Keratinocyte (primary cell): ENCODE measurements at regions not wholly inside any gene's neighbourhood (a gene's known extent, or its start where the extent isn't known, plus 50 kb on each side); places are given as distances from the start of the nearest gene placed in this dataset.

Experiments
- DNase-seq: peaks from one replicate; pipeline ENCODE4 v3.0.0-alpha.2; 2011; ENCODE audit warnings: low read depth, missing footprints, low spot score
- FAIRE-seq: peaks from 2 replicates; lab custom pipeline; 2011; peaks lifted over from hg19 to GRCh38; lab: Jason Lieb, UNC
- H2AFZ ChIP-seq: 2 replicates; pipeline ENCODE4 v1.6.0; 2012; ENCODE audit warnings: low read length, control low read depth, inconsistent platforms; ENCODE audit not compliant: control insufficient read depth
- H3K27ac ChIP-seq: 2 replicates; pipeline ENCODE4 v1.5.1; 2011; ENCODE audit warnings: low read length; ENCODE audit not compliant: control insufficient read depth, insufficient read depth
- H3K27me3 ChIP-seq: 3 replicates; pipeline ENCODE4 v1.6.0; 2011; ENCODE audit warnings: low read length; ENCODE audit not compliant: control insufficient read depth, insufficient read depth; ENCODE audit errors: extremely low read depth
- H3K36me3 ChIP-seq, 2 experiments: 2 replicates in 1 of 2; 3 replicates in 1 of 2; pipeline ENCODE4 v1.5.1; 2011; ENCODE audit warnings: low read length in 2 of 2, mild to moderate bottlenecking in 1 of 2; ENCODE audit not compliant: control insufficient read depth in 2 of 2, insufficient read depth in 2 of 2; ENCODE audit errors: extremely low read depth in 1 of 2
- H3K4me1 ChIP-seq: 3 replicates; pipeline ENCODE4 v1.5.1; 2011; ENCODE audit warnings: low read length; ENCODE audit not compliant: control insufficient read depth, insufficient read depth; ENCODE audit errors: extremely low read depth
- H3K4me2 ChIP-seq: 3 replicates; pipeline ENCODE4 v1.6.0; 2011; ENCODE audit warnings: low read depth, low read length; ENCODE audit not compliant: control insufficient read depth, insufficient read depth; ENCODE audit errors: extremely low read depth
- H3K4me3 ChIP-seq, 3 experiments: fragments of 200-600 bp in 1 of 3; sonication (generic) in 1 of 3; 2 replicates in 2 of 3; 3 replicates in 1 of 3; pipeline ENCODE4 v1.5.1; 2011 to 2016; ENCODE audit warnings: low read length in 3 of 3, mild to moderate bottlenecking in 3 of 3, control low read depth in 2 of 3, inconsistent platforms in 1 of 3, low read depth in 1 of 3, mixed read lengths in 1 of 3, mixed run types in 1 of 3, moderate library complexity in 1 of 3; ENCODE audit not compliant: control insufficient read depth in 2 of 3, insufficient read depth in 2 of 3; ENCODE audit errors: extremely low read depth in 1 of 3
- H3K79me2 ChIP-seq: 2 replicates; pipeline ENCODE4 v1.6.0; 2012; ENCODE audit warnings: low read length; ENCODE audit not compliant: control insufficient read depth, insufficient read depth
- H3K9ac ChIP-seq: 3 replicates; pipeline ENCODE4 v1.6.0; 2011; ENCODE audit warnings: low read length; ENCODE audit not compliant: control insufficient read depth, insufficient read depth; ENCODE audit errors: extremely low read depth
- H3K9me1 ChIP-seq: 3 replicates; pipeline ENCODE4 v1.6.0; 2011; ENCODE audit warnings: low read length; ENCODE audit not compliant: control insufficient read depth, insufficient read depth; ENCODE audit errors: extremely low read depth
- H3K9me3 ChIP-seq: 2 replicates; pipeline ENCODE4 v1.5.1; 2012; ENCODE audit warnings: low read depth, low read length; ENCODE audit not compliant: control insufficient read depth
- H4K20me1 ChIP-seq: 3 replicates; pipeline ENCODE4 v1.6.0; 2011; ENCODE audit warnings: low read length; ENCODE audit not compliant: control insufficient read depth, insufficient read depth; ENCODE audit errors: extremely low read depth
- EZH2 ChIP-seq: IDR thresholded peaks from one replicate; pipeline ENCODE4 v1.6.1; 2012; ENCODE audit warnings: inconsistent platforms, mild to moderate bottlenecking, low read length, moderate library complexity
- dilution Hi-C: fragments of 300-500 bp; cut with MboI; formaldehyde crosslinking; loops from one replicate; pipeline ENCODE4 v1.7.0; 2020; ENCODE audit warnings: low sequenced_read_pairs; ENCODE audit not compliant: extremely low pct_ligation_motif_present
- TF ChIP-seq, protein P1 (sequence below), 3 experiments: IDR thresholded peaks in 1 of 3; conservative IDR thresholded peaks in 1 of 3; optimal IDR thresholded peaks in 1 of 3; 2 replicates in 2 of 3; 3 replicates in 1 of 3; pipeline versions ENCODE3 to v1.5.1; 2011; ENCODE audit warnings: low read length in 3 of 3, mild to moderate bottlenecking in 3 of 3, moderate library complexity in 2 of 3, control low read depth in 1 of 3, inconsistent platforms in 1 of 3; ENCODE audit not compliant: insufficient read depth in 2 of 3; ENCODE audit errors: extremely low read depth in 1 of 3

DNA sequence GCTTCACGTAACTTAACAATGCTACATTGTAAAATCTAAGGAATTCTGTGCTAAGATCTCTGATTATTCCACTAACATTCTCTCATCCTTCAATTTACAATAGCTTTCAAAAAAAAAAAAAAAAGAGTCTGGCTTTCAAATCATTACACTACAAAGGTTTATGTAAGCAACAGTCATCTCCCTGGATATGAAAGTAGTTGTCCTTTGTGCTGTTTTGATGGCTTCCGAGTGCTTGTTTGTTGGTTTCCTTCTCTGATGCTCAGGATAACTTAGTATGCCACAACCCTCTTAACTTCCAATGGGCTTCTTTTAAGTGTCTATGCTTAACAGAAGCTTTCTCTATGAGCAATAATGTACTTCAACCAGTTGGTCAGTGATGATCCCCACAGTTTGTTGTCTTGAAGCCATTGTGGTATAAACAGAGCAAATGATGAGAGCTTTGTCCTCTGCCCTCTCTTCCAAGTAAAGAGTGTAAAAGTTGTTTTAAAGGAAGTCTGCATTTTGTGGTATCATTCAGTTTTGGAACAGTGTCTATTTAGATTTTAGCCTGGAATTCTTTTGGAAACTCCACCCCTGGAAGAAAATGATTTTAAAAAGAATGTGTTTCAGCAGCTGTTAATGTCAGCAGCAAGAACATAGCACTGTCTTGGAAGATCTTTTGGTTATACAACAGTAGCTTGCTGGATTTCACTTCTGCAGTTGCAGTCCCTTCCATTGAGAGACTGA lies 396.1 kb upstream of the RGS6 start:
- no peak for TF ChIP-seq EZH2
- TF ChIP-seq, protein P1, sequence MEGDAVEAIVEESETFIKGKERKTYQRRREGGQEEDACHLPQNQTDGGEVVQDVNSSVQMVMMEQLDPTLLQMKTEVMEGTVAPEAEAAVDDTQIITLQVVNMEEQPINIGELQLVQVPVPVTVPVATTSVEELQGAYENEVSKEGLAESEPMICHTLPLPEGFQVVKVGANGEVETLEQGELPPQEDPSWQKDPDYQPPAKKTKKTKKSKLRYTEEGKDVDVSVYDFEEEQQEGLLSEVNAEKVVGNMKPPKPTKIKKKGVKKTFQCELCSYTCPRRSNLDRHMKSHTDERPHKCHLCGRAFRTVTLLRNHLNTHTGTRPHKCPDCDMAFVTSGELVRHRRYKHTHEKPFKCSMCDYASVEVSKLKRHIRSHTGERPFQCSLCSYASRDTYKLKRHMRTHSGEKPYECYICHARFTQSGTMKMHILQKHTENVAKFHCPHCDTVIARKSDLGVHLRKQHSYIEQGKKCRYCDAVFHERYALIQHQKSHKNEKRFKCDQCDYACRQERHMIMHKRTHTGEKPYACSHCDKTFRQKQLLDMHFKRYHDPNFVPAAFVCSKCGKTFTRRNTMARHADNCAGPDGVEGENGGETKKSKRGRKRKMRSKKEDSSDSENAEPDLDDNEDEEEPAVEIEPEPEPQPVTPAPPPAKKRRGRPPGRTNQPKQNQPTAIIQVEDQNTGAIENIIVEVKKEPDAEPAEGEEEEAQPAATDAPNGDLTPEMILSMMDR (optimal IDR thresholded peaks at IDR 0.05 in 1 of 3, IDR thresholded peaks at IDR 0.05 in 1 of 3, conservative IDR thresholded peaks at IDR 0.05 in 1 of 3; ENCODE audit: extremely low read depth in 1 of 3, insufficient read depth in 2 of 3, low read length in 3 of 3), result no peak
- no peaks in the 10 kb centered on the region for H4K20me1 ChIP-seq
- H3K36me3 ChIP-seq, result no peaks in the 10 kb centered on the region
- H3K9me1 ChIP-seq, result no peaks in the 10 kb centered on the region
- H3K27me3 ChIP-seq, result no peaks in the 10 kb centered on the region
- no peaks in the 10 kb centered on the region for H3K9me3 ChIP-seq
- peaks cover 3% of the 10 kb centered on the region for H3K79me2 ChIP-seq
- FAIRE-seq, result no peak
- no peak overlapping the region for H3K27ac ChIP-seq
- no peak overlapping the region for H3K4me2 ChIP-seq
- no peak for DNase-seq
- H3K4me3 ChIP-seq, result no peak overlapping the region
- H3K4me1 ChIP-seq, result no peaks in the 10 kb centered on the region
- dilution Hi-C loops, result no loop called here
- H2AFZ ChIP-seq, result no peak overlapping the region
- no peak overlapping the region for H3K9ac ChIP-seq

DNA sequence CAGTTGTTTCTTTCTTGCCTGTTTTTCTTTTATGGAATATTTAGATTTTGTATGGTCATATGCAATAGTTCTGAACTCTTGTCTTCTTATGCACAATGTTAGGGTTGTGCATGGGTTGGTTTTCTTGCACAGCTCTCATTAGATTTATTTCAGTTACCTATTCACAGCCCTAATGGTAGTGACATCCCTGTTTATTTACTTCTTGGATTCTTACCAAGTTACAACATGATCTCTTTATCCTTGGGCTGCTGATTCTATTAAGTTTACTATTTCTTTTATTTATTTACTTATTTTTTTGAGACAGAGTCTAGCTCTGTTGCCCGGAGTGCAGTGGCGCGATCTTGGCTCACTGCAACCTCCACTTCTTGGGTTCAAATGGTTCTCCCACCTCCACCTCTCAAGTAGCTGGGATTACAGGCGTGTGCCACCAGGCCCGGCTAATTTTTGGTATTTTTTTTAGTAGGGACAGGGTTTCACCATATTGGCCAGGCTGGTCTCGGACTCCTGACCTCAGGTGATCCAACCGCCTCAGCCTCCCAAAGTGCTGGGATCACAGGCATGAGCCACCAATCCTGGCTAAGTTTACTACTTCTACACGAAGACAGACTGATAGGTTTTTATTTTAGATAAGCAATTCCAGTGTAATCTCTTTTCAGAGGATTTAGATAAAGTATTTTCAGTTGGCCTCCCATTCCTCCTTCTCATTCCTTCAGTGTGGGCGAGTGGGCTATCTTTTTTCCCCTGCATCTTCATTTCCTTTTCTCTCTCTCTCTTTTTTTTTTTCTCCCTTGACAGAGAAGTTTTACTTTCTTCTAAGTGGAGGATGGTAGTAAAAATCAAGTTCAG lies 395.1 kb upstream of the RGS6 start:
- Histone ChIP-seq H4K20me1 (no peaks in the 10 kb centered on the region), H3K9ac (no peak overlapping the region), H3K9me1 (no peaks in the 10 kb centered on the region), H3K4me2 (no peak overlapping the region), H3K36me3 (no peaks in the 10 kb centered on the region), H3K27me3 (no peaks in the 10 kb centered on the region), H3K9me3 (no peaks in the 10 kb centered on the region), H3K4me3 (no peak overlapping the region), H3K4me1 (no peaks in the 10 kb centered on the region), H2AFZ (no peak overlapping the region), H3K79me2 (peaks cover 3% of the 10 kb centered on the region), H3K27ac (no peak overlapping the region)
- DNase-seq, result no peak
- no peak for FAIRE-seq
- TF ChIP-seq, protein P1 (optimal IDR thresholded peaks at IDR 0.05 in 1 of 3, IDR thresholded peaks at IDR 0.05 in 1 of 3, conservative IDR thresholded peaks at IDR 0.05 in 1 of 3; ENCODE audit: extremely low read depth in 1 of 3, insufficient read depth in 2 of 3, low read length in 3 of 3), result no peak
- TF ChIP-seq EZH2, result no peak
- dilution Hi-C loops, result no loop called here
